GM12872 (cell line): ENCODE measurements at regions not wholly inside any gene's neighbourhood (a gene's known extent, or its start where the extent isn't known, plus 50 kb on each side); places are given as distances from the start of the nearest gene placed in this dataset.

Experiments
- TF ChIP-seq, protein P1 (sequence below): IDR thresholded peaks from 3 replicates; pipeline ENCODE4 v1.5.1; 2011; ENCODE audit warnings: low read depth, mild to moderate bottlenecking, low read length, moderate library complexity; ENCODE audit not compliant: insufficient read depth

DNA sequence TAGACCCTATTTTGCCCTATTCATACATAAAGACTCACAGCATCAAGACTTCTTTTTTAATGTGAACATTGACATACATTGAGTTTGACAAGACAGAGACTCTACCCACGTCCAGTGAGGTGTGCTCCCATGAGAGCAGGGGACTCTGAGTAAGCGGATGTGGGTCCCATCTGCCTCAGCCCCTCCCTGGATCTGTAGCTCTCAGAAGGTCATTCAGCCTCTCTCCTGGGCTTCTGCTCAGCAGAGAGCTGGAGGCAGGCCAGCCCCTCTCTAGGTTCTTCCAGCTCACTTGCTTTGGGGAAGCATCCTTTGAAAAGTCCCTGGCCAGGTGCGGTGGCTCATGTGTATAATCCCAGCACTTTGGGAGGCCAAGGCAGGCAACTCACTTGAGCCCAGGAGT is 146.9 kb upstream of the ZMIZ1 start:
- TF ChIP-seq, protein P1, sequence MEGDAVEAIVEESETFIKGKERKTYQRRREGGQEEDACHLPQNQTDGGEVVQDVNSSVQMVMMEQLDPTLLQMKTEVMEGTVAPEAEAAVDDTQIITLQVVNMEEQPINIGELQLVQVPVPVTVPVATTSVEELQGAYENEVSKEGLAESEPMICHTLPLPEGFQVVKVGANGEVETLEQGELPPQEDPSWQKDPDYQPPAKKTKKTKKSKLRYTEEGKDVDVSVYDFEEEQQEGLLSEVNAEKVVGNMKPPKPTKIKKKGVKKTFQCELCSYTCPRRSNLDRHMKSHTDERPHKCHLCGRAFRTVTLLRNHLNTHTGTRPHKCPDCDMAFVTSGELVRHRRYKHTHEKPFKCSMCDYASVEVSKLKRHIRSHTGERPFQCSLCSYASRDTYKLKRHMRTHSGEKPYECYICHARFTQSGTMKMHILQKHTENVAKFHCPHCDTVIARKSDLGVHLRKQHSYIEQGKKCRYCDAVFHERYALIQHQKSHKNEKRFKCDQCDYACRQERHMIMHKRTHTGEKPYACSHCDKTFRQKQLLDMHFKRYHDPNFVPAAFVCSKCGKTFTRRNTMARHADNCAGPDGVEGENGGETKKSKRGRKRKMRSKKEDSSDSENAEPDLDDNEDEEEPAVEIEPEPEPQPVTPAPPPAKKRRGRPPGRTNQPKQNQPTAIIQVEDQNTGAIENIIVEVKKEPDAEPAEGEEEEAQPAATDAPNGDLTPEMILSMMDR: no peak

DNA sequence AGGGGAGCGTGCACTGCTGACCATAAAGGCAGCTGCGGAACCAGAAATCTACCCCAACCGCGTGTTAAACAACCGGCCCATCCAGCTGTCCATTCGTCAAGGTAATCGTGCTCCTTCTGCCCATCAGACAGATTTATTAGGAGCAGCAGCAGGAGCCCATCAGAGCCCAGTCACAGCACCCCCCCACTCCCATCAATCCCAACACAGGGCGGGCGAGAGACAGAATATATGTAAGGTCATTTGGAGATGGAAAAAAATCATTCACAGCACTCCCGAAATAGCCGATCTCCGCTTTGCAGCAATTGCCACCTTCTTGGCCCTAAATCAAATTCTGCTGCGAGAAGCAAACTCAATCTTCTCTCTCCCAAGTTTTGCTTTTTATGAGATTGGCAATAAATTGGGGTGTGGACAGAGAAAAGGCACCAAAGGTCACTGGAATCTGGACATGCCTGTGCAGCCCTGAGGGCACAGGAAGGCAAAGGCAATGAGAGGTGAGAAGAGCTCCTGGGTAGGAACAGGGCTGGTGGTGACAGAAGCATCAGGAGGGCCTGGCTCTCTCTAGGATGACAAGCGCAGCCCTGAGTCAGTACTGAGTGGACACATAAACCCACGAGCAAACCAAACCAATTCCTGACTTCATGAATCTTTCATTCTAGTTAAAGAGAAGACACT is 145.0 kb upstream of the ZMIZ1 start:
- TF ChIP-seq, protein P1: no peak

DNA sequence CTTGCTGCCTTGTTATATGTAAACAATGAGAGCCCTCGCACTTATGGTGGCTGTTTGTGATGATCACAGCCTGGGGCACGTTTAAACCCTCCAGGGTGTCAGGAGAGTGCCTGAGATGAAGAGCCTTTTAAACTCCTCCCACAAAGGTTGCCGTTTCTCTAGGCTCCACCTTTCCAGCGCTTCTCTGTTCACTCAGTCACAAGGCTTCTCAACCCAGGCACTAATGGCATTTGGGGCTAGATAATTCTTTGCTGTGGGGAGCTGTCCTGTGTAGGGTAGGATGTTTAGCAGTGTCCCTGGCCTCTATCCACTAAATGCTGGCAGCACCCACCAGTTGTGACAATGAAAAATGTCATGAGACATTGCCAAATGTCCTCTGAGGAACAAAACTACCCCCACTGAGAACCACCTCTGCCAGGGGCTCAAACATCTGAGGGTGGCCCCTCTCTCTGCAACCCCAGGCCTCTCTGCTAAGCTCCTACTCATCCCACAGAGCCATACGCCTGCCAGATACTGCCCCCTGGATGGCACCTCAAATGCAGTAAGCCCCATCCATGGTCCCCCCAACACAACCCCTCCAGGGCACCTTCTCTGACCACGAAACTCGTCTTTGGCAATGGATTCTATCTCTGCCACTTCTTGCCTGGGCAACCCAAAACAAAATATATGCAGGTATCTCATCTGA is 144.3 kb upstream of the ZMIZ1 start:
- TF ChIP-seq, protein P1: no peak

DNA sequence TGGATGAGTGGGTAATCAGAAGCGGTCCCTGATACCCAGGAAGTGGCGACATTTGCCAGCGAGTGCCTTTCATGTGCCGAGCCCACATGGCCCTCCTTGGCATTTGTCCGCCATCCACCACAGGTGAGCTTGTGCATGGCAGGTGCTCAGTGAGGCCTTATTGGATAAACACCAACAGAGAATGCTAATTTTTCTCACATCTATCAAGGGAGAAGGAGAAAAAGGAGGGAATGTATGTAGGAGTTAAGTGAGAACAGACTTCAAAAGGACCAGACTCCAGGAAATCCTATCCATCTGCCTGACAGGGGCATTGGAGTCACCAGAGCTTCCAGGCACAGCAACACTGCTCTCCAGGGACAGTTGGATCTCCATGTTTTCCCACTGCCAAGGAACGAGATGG is 143.5 kb upstream of the ZMIZ1 start:
- TF ChIP-seq, protein P1: no peak

DNA sequence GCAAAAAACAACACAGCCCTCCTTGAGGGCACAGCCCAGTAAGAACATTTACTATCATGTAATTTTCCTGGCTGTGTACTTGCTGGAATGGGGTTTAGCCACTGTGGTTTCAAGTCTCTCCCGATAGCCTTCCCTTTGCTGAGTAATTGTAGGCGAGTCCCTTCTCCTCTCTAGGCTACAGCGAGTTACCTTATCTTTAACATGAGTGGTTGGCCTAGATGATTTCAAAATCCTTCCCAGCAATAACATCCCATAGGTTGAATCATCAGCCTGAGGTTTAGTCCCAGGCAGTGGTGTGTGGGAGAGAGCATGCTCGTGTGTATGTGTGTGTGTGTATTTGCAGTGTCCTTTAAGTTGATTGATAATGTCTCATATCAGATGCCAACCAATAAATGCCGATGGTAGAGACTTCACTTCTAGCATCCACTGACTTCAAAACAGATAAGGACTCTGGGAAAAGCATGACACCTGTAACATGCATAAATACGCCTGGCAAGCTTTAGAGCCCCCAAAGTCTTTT is 142.9 kb upstream of the ZMIZ1 start:
- TF ChIP-seq, protein P1: no peak

DNA sequence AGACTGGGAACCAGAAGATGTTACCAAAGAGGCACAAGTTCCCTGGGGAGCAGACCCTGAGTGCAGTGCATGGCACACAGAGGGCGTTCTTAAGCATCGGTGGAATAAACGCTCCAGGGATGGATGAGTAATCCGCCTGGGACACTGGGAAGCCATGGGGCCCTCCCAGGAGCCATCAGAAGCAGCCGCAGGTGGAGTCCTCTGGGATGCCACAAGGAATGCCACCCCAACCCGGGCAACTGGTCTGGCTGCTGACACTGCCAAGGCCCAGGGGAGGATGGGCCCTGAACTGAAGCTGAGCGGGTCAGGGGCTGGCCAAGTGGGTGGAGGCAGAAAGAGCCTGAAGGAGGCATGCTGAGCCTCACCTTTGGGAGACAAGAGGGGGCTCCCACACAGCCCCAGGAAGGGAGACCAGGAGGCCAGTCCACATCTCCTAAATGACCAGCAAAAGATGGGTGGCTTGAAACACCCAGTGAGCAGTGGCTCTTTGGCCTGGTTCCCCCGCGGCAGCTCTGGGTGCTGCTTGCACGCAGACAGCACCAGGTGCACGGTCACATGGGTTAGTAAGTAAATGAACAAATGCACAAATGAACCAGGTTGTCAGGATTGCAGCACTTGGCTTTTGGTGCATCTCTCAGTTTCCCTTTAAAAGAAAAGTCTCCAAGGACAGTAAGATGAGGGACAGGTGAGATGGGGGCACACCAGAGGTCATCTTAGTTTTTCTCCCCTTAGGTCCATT is 141.3 kb upstream of the ZMIZ1 start:
- TF ChIP-seq, protein P1: no peak

DNA sequence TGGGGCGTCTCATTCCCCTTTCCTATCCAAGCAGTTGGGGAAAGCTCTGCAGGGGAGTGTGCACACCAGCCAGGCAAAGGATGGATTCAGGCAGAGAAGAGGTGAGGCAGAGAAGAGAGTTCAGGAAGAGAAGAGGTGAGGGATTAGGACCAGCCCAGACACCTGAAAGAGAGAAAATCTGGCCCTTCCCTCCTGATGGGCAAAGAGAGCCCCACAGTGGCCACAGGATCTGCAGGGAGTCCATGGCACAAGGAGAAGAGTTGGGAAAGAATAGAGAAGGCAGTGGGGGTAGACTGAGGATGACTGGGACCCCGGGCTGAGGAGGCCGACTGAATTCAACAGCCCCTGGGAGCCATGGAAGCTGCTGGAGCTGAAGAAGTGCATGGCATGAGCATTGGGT is 140.4 kb upstream of the ZMIZ1 start:
- TF ChIP-seq, protein P1: no peak
